IMR-90 (cell line): ENCODE measurements at regions not wholly inside any gene's neighbourhood (a gene's known extent, or its start where the extent isn't known, plus 50 kb on each side); places are given as distances from the start of the nearest gene placed in this dataset.

Source experiments
- ATAC-seq: fragments of 200-7000 bp; cut with Tn5 transposase; 2 replicates; pipeline ENCODE4 v1.9.1; 2020; ENCODE audit warnings: low read depth, mild to moderate bottlenecking, moderate library complexity
- BruUV-seq: library from RNA; stranded (reverse); fragments of 400-500 nt; replicated peaks from 2 replicates; lab custom pipeline; 2021; lab: Mats Ljungman, UMichigan
- CTCF ChIA-PET: fragments of 300-600 bp; formaldehyde crosslinking; extraction: SDS; loops from one replicate; lab custom pipeline; 2021; ENCODE audit warnings: antibody characterized with exemption; lab: Yijun Ruan, JAX
- POLR2A ChIA-PET: fragments of 300-600 bp; sonication (Branson Sonifier 250); formaldehyde crosslinking; loops from one replicate; lab custom pipeline; 2022; ENCODE audit warnings: antibody characterized with exemption; ENCODE audit not compliant: unreplicated experiment; lab: Charles Lee
- DNase-seq: peaks from one replicate; pipeline ENCODE4 v3.0.0; 2013
- H2AFZ ChIP-seq: replicated peaks from 2 replicates; pipeline ENCODE3; 2013; ENCODE audit warnings: low read length, mild to moderate bottlenecking; ENCODE audit not compliant: poor library complexity
- H2AK5ac ChIP-seq: 2 replicates; pipeline ENCODE4 v1.6.1; 2013; ENCODE audit warnings: low read depth, low read length, inconsistent platforms
- H2AK9ac ChIP-seq: replicated peaks from 2 replicates; pipeline ENCODE3; 2013; ENCODE audit warnings: mild to moderate bottlenecking, low read depth, low read length, moderate library complexity; ENCODE audit not compliant: poor library complexity
- H2BK120ac ChIP-seq: 2 replicates; pipeline ENCODE4 v1.6.1; 2013; ENCODE audit warnings: low read depth, low read length, inconsistent platforms
- H2BK15ac ChIP-seq: 3 replicates; pipeline ENCODE4 v1.6.1; 2013; ENCODE audit warnings: low read depth, low read length, inconsistent platforms
- H2BK20ac ChIP-seq: 2 replicates; pipeline ENCODE4 v1.6.1; 2013; ENCODE audit warnings: low read depth, mild to moderate bottlenecking, inconsistent platforms, low read length, moderate library complexity
- H2BK5ac ChIP-seq: 2 replicates; pipeline ENCODE4 v1.6.1; 2013; ENCODE audit warnings: mild to moderate bottlenecking, low read depth, low read length, inconsistent platforms; ENCODE audit not compliant: poor library complexity, severe bottlenecking
- H3K14ac ChIP-seq: replicated peaks from 2 replicates; pipeline ENCODE4 v1.6.1; 2013; ENCODE audit warnings: low read depth, low read length, inconsistent platforms
- H3K18ac ChIP-seq: 2 replicates; pipeline ENCODE4 v1.6.1; 2013; ENCODE audit warnings: low read depth, low read length, control low read depth
- H3K23ac ChIP-seq: 2 replicates; pipeline ENCODE4 v1.6.1; 2013; ENCODE audit warnings: low read depth, low read length, inconsistent platforms
- H3K27ac ChIP-seq: 2 replicates; pipeline ENCODE4 v1.5.1; 2013; ENCODE audit warnings: mild to moderate bottlenecking, control low read depth, low read length; ENCODE audit not compliant: insufficient read depth
- H3K27me3 ChIP-seq: 2 replicates; pipeline ENCODE4 v1.6.1; 2013; ENCODE audit warnings: low read length; ENCODE audit not compliant: control insufficient read depth, insufficient read depth
- H3K36me3 ChIP-seq: 2 replicates; pipeline ENCODE4 v1.6.1; 2013; ENCODE audit warnings: low read length, mixed read lengths; ENCODE audit not compliant: control insufficient read depth, insufficient read depth
- H3K4ac ChIP-seq: 2 replicates; pipeline ENCODE4 v1.6.1; 2013; ENCODE audit warnings: low read depth, low read length, inconsistent platforms
- H3K4me1 ChIP-seq: 2 replicates; pipeline ENCODE4 v1.6.1; 2013; ENCODE audit warnings: low read length, mixed read lengths; ENCODE audit not compliant: control insufficient read depth, insufficient read depth
- H3K4me2 ChIP-seq: 2 replicates; pipeline ENCODE4 v1.6.1; 2013; ENCODE audit warnings: low read depth, mild to moderate bottlenecking, control low read depth, low read length, moderate library complexity
- H3K4me3 ChIP-seq: 2 replicates; pipeline ENCODE4 v1.5.1; 2013; ENCODE audit warnings: low read depth, mild to moderate bottlenecking, control low read depth, low read length, moderate library complexity; ENCODE audit not compliant: insufficient read depth
- H3K56ac ChIP-seq: 2 replicates; pipeline ENCODE4 v1.6.1; 2013; ENCODE audit warnings: low read length, inconsistent platforms; ENCODE audit not compliant: insufficient read depth; ENCODE audit errors: extremely low read depth
- H3K79me1 ChIP-seq, 2 experiments: 2 replicates each; pipeline ENCODE4 v1.6.1; 2013; ENCODE audit warnings: low read length in 2 of 2, inconsistent platforms in 1 of 2, low read depth in 1 of 2
- H3K9ac ChIP-seq: 2 replicates; pipeline ENCODE4 v1.6.1; 2013; ENCODE audit warnings: low read depth, low read length, control low read depth
- H3K9me1 ChIP-seq: 2 replicates; pipeline ENCODE4 v1.6.1; 2013; ENCODE audit warnings: low read length, inconsistent platforms; ENCODE audit not compliant: insufficient read depth
- H3K9me3 ChIP-seq: 2 replicates; pipeline ENCODE4 v1.6.1; 2013; ENCODE audit warnings: low read length; ENCODE audit not compliant: control insufficient read depth, insufficient read depth
- H4K20me1 ChIP-seq: 2 replicates; pipeline ENCODE4 v1.6.1; 2013; ENCODE audit warnings: low read length, inconsistent platforms; ENCODE audit not compliant: insufficient read depth
- H4K5ac ChIP-seq: 2 replicates; pipeline ENCODE4 v1.6.1; 2013; ENCODE audit warnings: mild to moderate bottlenecking, low read depth, low read length, control low read depth
- H4K8ac ChIP-seq, 2 experiments: 2 replicates each; pipeline ENCODE4 v1.6.1; 2013; ENCODE audit warnings: low read depth in 2 of 2, low read length in 2 of 2, control low read depth in 1 of 2, inconsistent platforms in 1 of 2
- H4K91ac ChIP-seq: 2 replicates; pipeline ENCODE4 v1.6.1; 2013; ENCODE audit warnings: low read depth, low read length, inconsistent platforms; ENCODE audit not compliant: insufficient read depth
- BHLHE40 ChIP-seq: fragments of 150-350 bp; IDR thresholded peaks from 2 replicates; pipeline ENCODE4 v1.6.1; 2016; ENCODE audit warnings: mild to moderate bottlenecking, low read depth, low read length
- CEBPB ChIP-seq: IDR thresholded peaks from 2 replicates; pipeline ENCODE4 v1.6.1; 2012; ENCODE audit warnings: low read depth, low read length, improper control_type of control experiment
- CHD1 ChIP-seq: IDR thresholded peaks from 2 replicates; pipeline ENCODE4 v1.6.1; 2012; ENCODE audit warnings: low read depth, low read length, improper control_type of control experiment
- FOS ChIP-seq: fragments of 150-350 bp; IDR thresholded peaks from 2 replicates; pipeline ENCODE4 v1.6.1; 2016; ENCODE audit warnings: low read depth, low read length
- MAFK ChIP-seq: IDR thresholded peaks from 2 replicates; pipeline ENCODE4 v1.6.1; 2012; ENCODE audit warnings: low read depth, low read length, improper control_type of control experiment
- MAZ ChIP-seq: IDR thresholded peaks from 2 replicates; pipeline ENCODE4 v1.6.1; 2012; ENCODE audit warnings: low read depth, mild to moderate bottlenecking, low read length, improper control_type of control experiment, moderate library complexity, borderline replicate concordance
- MXI1 ChIP-seq: IDR thresholded peaks from 2 replicates; pipeline ENCODE4 v1.6.1; 2012; ENCODE audit warnings: low read depth, mild to moderate bottlenecking, low read length, moderate library complexity, borderline replicate concordance
- NFE2L2 ChIP-seq: fragments of 150-350 bp; IDR thresholded peaks from 2 replicates; pipeline ENCODE4 v1.6.1; 2016; ENCODE audit warnings: low read depth, mild to moderate bottlenecking, low read length
- POLR2A ChIP-seq: IDR thresholded peaks from 2 replicates; pipeline ENCODE4 v1.6.1; 2012; ENCODE audit warnings: mild to moderate bottlenecking, low read depth, low read length
- RAD21 ChIP-seq: IDR thresholded peaks from 2 replicates; pipeline ENCODE4 v1.6.1; 2012; ENCODE audit warnings: low read length, improper control_type of control experiment
- RCOR1 ChIP-seq: IDR thresholded peaks from 2 replicates; pipeline ENCODE4 v1.6.1; 2012; ENCODE audit warnings: mild to moderate bottlenecking, low read length, improper control_type of control experiment; ENCODE audit not compliant: insufficient replicate concordance
- RFX5 ChIP-seq: IDR thresholded peaks from 2 replicates; pipeline ENCODE4 v1.8.0; 2012; ENCODE audit warnings: low read depth, mild to moderate bottlenecking, low read length, moderate library complexity
- SMC3 ChIP-seq: fragments of 150-350 bp; IDR thresholded peaks from 2 replicates; pipeline ENCODE4 v1.6.1; 2016; ENCODE audit warnings: low read depth, mild to moderate bottlenecking, antibody characterized with exemption, low read length, moderate library complexity
- WGBS, 2 experiments: methylation state at CpG; one replicate each; pipeline versions ENCODE4 v1.1.5 to v1.1.7; 2013; ENCODE audit warnings: missing lambda C conversion rate in 2 of 2; ENCODE audit not compliant: insufficient read length in 1 of 2; ENCODE audit errors: extremely low coverage in 2 of 2; 5-methylcytosine and 5-hydroxymethylcytosine counted together
- dilution Hi-C: fragments of 300-500 bp; cut with HindIII; formaldehyde crosslinking; loops from one replicate; pipeline ENCODE4 v1.14.3; 2018; ENCODE audit warnings: low sequenced_read_pairs; ENCODE audit not compliant: unreplicated experiment
- in situ Hi-C: fragments of 300-500 bp; cut with MboI; formaldehyde crosslinking; loops from 3 replicates; pipeline ENCODE4 v1.14.3; 2019; ENCODE audit warnings: low sequenced_read_pairs, inconsistent platforms, mixed read lengths
- intact Hi-C: fragments of 100-400 bp; cut with micrococcal nuclease; formaldehyde crosslinking; loops from 2 replicates; pipeline ENCODE4 v1.10.0; 2022
- TF ChIP-seq, protein P1 (sequence below): fragments of 150-350 bp; IDR thresholded peaks from 2 replicates; pipeline ENCODE4 v1.6.1; 2017; ENCODE audit warnings: mild to moderate bottlenecking, antibody characterized with exemption, low read length, low read depth
- TF ChIP-seq, protein P2 (sequence below): fragments of 150-350 bp; IDR thresholded peaks from 2 replicates; pipeline ENCODE4 v1.6.1; 2016; ENCODE audit warnings: low read depth, mild to moderate bottlenecking, low read length, moderate library complexity, borderline replicate concordance
- TF ChIP-seq, protein P3 (sequence below): conservative IDR thresholded peaks from 2 replicates; pipeline ENCODE4 v1.5.1; 2012; ENCODE audit warnings: mild to moderate bottlenecking, low read depth, low read length, improper control_type of control experiment

DNA sequence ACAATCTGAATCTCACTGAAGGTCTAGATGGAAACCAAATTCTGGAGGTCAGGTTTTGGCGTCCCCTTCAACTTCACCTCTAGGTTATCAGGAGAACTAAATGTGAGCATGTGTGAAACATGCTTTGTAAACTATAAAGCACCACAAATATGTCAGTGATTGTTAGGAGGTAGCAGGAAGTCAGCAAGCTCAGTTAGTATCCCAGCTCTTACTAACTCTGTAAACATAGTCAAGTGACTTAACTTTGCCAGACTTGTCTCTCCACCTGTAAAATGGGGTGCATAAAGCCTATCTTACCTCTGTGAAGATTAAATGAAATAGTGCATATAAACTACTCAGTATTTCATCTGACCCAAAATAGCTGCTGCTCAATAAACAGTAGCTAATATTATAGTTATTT is 121.5 kb downstream of the INSIG2 start:
- intact Hi-C loops: no loop called here
- no peaks in the 10 kb centered on the region; the same call in 1 of the 2 replicates for H3K9me1 ChIP-seq
- in situ Hi-C loops: no loop called here
- no peaks in the 10 kb centered on the region for H3K9me3 ChIP-seq
- H3K79me1 ChIP-seq: no peaks in the 10 kb centered on the region
- no CpG with 5 or more reads among the region's 1 CpG for WGBS, 2 experiments
- dilution Hi-C loops: no loop called here
- H3K23ac ChIP-seq: no peak overlapping the region
- H2AK9ac ChIP-seq: no peak overlapping the region
- H2AFZ ChIP-seq: no peak overlapping the region
- no peak overlapping the region for H3K27ac ChIP-seq
- H3K27me3 ChIP-seq: peaks cover 2% of the 10 kb centered on the region; the same call in 1 of the 2 replicates
- H3K4me1 ChIP-seq: no peaks in the 10 kb centered on the region
- no peak overlapping the region for H4K8ac ChIP-seq
- H3K9ac ChIP-seq: no peak overlapping the region
- no peak for DNase-seq
- CTCF ChIA-PET: interaction anchor here (1.5 kb wide), 1 partner anchor 163 kb away, joined by 3 read pairs; no protein-coding TSS in a partner anchor
- H4K5ac ChIP-seq: no peak overlapping the region
- POLR2A ChIA-PET: no interaction called here
- no peak for ATAC-seq
- H3K56ac ChIP-seq: no peak overlapping the region
- no peak overlapping the region for H2AK5ac ChIP-seq
- no peak overlapping the region for H3K4ac ChIP-seq
- H3K4me2 ChIP-seq: no peak overlapping the region
- no peak overlapping the region for H2BK15ac ChIP-seq
- no peaks in the 10 kb centered on the region for H4K20me1 ChIP-seq
- BruUV-seq: no TSS peak
- TF ChIP-seq, protein P1, sequence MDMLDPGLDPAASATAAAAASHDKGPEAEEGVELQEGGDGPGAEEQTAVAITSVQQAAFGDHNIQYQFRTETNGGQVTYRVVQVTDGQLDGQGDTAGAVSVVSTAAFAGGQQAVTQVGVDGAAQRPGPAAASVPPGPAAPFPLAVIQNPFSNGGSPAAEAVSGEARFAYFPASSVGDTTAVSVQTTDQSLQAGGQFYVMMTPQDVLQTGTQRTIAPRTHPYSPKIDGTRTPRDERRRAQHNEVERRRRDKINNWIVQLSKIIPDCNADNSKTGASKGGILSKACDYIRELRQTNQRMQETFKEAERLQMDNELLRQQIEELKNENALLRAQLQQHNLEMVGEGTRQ: no peak
- TF ChIP-seq POLR2A (no peak), MAZ (no peak), CEBPB (no peak), RFX5 (no peak), RAD21 (no peak), RCOR1 (no peak), FOS (no peak), NFE2L2 (no peak), CHD1 (no peak), SMC3 (no peak), BHLHE40 (no peak), MXI1 (no peak), MAFK (no peak)
- TF ChIP-seq, protein P2, sequence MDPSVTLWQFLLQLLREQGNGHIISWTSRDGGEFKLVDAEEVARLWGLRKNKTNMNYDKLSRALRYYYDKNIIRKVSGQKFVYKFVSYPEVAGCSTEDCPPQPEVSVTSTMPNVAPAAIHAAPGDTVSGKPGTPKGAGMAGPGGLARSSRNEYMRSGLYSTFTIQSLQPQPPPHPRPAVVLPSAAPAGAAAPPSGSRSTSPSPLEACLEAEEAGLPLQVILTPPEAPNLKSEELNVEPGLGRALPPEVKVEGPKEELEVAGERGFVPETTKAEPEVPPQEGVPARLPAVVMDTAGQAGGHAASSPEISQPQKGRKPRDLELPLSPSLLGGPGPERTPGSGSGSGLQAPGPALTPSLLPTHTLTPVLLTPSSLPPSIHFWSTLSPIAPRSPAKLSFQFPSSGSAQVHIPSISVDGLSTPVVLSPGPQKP: no peak
- TF ChIP-seq, protein P3, sequence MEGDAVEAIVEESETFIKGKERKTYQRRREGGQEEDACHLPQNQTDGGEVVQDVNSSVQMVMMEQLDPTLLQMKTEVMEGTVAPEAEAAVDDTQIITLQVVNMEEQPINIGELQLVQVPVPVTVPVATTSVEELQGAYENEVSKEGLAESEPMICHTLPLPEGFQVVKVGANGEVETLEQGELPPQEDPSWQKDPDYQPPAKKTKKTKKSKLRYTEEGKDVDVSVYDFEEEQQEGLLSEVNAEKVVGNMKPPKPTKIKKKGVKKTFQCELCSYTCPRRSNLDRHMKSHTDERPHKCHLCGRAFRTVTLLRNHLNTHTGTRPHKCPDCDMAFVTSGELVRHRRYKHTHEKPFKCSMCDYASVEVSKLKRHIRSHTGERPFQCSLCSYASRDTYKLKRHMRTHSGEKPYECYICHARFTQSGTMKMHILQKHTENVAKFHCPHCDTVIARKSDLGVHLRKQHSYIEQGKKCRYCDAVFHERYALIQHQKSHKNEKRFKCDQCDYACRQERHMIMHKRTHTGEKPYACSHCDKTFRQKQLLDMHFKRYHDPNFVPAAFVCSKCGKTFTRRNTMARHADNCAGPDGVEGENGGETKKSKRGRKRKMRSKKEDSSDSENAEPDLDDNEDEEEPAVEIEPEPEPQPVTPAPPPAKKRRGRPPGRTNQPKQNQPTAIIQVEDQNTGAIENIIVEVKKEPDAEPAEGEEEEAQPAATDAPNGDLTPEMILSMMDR: no peak
- no peak overlapping the region for H2BK5ac ChIP-seq
- H4K91ac ChIP-seq: no peak overlapping the region
- no peak overlapping the region for H2BK120ac ChIP-seq
- H3K36me3 ChIP-seq: no peaks in the 10 kb centered on the region
- H3K14ac ChIP-seq: no peak overlapping the region
- no peak overlapping the region for H3K18ac ChIP-seq
- no peak overlapping the region for H3K4me3 ChIP-seq
- H2BK20ac ChIP-seq: no peak overlapping the region
